ENCODE measurements at regions not wholly inside any gene's neighbourhood (a gene's known extent, or its start where the extent isn't known, plus 50 kb on each side); places are given as distances from the start of the nearest gene placed in this dataset.
"Not testable (repeated sequence)": the region's sequence is repeated elsewhere in the genome, so short reads cannot be mapped to it uniquely, and the experiment has no call there.

DNA sequence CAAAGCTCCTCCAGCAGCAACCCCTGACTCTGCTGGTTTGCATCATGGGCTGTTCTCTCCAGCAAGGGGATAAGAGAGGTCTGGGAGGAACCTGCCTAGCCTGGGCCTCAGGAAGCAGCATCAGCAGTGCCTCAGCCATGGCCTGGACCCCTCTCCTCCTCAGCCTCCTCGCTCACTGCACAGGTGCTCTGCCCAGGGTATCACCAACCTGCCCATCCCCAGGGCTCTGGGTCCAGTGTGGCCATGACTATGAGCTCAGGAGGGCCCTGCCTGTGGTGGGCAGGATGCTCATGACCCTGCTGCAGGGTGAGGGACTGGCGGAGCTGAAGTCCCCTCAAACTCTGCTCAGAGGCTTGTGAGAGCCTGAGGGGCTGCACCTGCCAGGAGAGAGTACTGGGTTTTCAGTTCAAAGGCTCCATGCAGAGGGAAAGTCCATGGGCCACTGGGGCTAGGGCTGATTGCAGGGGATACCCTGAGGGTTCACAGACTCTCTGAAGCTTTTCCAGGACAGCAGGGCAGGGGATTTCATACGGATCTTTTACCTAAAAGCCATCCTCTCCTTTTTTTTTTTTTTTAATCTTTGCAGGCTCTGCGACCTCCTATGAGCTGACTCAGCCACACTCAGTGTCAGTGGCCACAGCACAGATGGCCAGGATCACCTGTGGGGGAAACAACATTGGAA, 115.8 kb upstream of the IGLL5 start:
- Histone ChIP-seq H3K27me3 (no peaks in the 10 kb centered on the region), H3K4me1 (no peaks in the 10 kb centered on the region), H3K9me3 (no peaks in the 10 kb centered on the region), H3K4me3 (no peak overlapping the region), H3K36me3 (no peaks in the 10 kb centered on the region), H3K27ac (no peak overlapping the region)
- TF ChIP-seq POLR2A (IDR thresholded peaks at IDR 0.05) (no peak), CTCF (IDR thresholded peaks at IDR 0.05) (no peak), POLR2AphosphoS5 (IDR thresholded peaks at IDR 0.05; ENCODE audit: insufficient read depth in 1 of 2, low read depth in 1 of 2) (no peak)
- DNase-seq (ENCODE audit: extremely low spot score in 2 of 2), result peak; percentile 25 to 91
- intact Hi-C loops (cut with DNase I), result no loop called here

- intact Hi-C loops (cut with DNase I), result no loop called here
- Histone ChIP-seq H3K36me3 (no peaks in the 10 kb centered on the region), H3K4me3 (no peak overlapping the region), H3K27me3 (no peaks in the 10 kb centered on the region), H3K27ac (no peak overlapping the region), H3K4me1 (no peaks in the 10 kb centered on the region), H3K9me3 (no peaks in the 10 kb centered on the region)
- DNase-seq (ENCODE audit: extremely low spot score in 2 of 2), result peak; percentile 42 to 79
- no peak for TF ChIP-seq CTCF (IDR thresholded peaks at IDR 0.05)
- TF ChIP-seq POLR2AphosphoS5 (IDR thresholded peaks at IDR 0.05; ENCODE audit: insufficient read depth in 1 of 2, low read depth in 1 of 2), result no peak
- no peak for TF ChIP-seq POLR2A (IDR thresholded peaks at IDR 0.05)
Observed at GRCh38 chr22:22772396-22772795, 115.2 kb upstream of the IGLL5 start.

GRCh38 chr22:22772883-22773282, 114.7 kb upstream of the IGLL5 start:
- H3K4me1 ChIP-seq, result no peaks in the 10 kb centered on the region
- TF ChIP-seq POLR2AphosphoS5 (IDR thresholded peaks at IDR 0.05; ENCODE audit: insufficient read depth in 1 of 2, low read depth in 1 of 2) (no peak), CTCF (IDR thresholded peaks at IDR 0.05) (no peak)
- H3K9me3 ChIP-seq, result no peaks in the 10 kb centered on the region
- DNase-seq (ENCODE audit: extremely low spot score in 2 of 2), result peak in 1 of 2 donors; percentile 61
- no peak overlapping the region for H3K4me3 ChIP-seq
- no peaks in the 10 kb centered on the region for H3K36me3 ChIP-seq
- H3K27me3 ChIP-seq, result no peaks in the 10 kb centered on the region
- intact Hi-C loops (cut with DNase I), result no loop called here
- no peak overlapping the region for H3K27ac ChIP-seq

DNA sequence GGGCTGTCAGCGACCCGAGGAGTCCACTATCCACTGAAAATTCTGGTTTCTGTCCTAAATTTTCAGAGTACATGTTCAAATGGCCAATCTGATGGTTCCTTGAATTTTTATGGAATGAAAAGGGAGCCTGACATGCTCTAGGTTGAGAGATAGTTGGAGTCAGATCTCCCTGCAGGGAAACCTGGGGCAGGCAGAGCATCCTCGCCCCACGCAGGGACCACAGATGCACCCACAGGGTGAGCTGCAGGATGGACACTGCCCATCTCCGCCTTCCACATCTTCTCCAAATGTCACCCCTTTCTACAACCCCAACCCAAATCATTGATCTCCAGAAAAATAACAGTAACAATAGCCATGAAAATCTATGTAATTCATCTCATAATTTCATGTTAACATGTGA, 114.2 kb upstream of the IGLL5 start:
- TF ChIP-seq POLR2AphosphoS5 (IDR thresholded peaks at IDR 0.05; ENCODE audit: insufficient read depth in 1 of 2, low read depth in 1 of 2) (no peak), CTCF (IDR thresholded peaks at IDR 0.05) (no peak), POLR2A (IDR thresholded peaks at IDR 0.05) (no peak)

DNA sequence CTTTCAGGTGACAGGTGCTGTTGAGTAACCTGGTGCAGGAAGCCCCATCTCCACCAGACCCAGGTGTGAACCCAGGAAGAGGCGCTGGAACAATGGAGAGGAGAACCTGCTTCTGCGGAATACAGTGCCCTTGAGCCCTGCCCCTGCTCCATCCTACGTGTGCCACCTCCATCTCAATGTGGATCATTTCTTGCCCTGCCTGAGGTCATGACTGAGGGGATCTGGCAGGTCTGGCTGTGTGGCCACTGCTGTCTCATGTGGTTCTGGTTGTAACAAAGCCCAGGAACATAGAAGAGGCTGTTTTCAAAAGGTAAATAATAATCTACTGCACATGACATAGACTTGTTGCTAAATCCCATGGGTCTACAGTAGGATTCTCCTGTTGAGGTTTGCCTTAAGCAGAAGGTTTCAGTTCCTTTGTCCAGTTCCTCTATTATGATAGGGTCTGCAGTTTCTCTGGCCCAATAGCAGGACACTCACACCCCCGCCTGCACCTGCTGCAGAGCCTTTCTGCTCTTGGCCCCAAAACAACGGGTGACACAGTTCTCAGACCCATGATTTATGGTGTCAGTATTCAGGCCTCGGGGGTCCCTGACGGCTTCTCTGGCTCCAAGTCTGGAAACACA, 113.5 kb upstream of the IGLL5 start:
- no peaks in the 10 kb centered on the region for H3K27me3 ChIP-seq
- peak; percentile 22 to 67 for DNase-seq (ENCODE audit: extremely low spot score in 2 of 2)

More for the DNA sequence above, 114.2 kb upstream of the IGLL5 start:
- intact Hi-C loops (cut with DNase I), result no loop called here
- Histone ChIP-seq H3K4me1 (no peaks in the 10 kb centered on the region), H3K9me3 (no peaks in the 10 kb centered on the region), H3K27me3 (no peaks in the 10 kb centered on the region), H3K36me3 (no peaks in the 10 kb centered on the region), H3K27ac (no peak overlapping the region), H3K4me3 (no peak overlapping the region)
- peak in 1 of 2 donors; percentile 16 for DNase-seq (ENCODE audit: extremely low spot score in 2 of 2)

GRCh38 chr22:22774762-22775161, 112.9 kb upstream of the IGLL5 start:
- H3K27me3 ChIP-seq; H3K4me3 ChIP-seq; H3K4me1 ChIP-seq; H3K36me3 ChIP-seq; H3K27ac ChIP-seq; H3K9me3 ChIP-seq; intact Hi-C loops (cut with DNase I): not testable (repeated sequence)
- peak in 1 of 2 donors; percentile 49 for DNase-seq (ENCODE audit: extremely low spot score in 2 of 2)

More for the DNA sequence above, 113.5 kb upstream of the IGLL5 start:
- no peaks in the 10 kb centered on the region for H3K4me1 ChIP-seq
- no peak overlapping the region for H3K4me3 ChIP-seq
- no peaks in the 10 kb centered on the region for H3K9me3 ChIP-seq
- intact Hi-C loops (cut with DNase I), result no loop called here
- TF ChIP-seq CTCF (IDR thresholded peaks at IDR 0.05) (no peak), POLR2A (IDR thresholded peaks at IDR 0.05) (no peak)
- H3K27ac ChIP-seq, result no peak overlapping the region
- H3K36me3 ChIP-seq, result no peaks in the 10 kb centered on the region
